ENCODE measurements at regions not wholly inside any gene's neighbourhood (a gene's known extent, or its start where the extent isn't known, plus 50 kb on each side); places are given as distances from the start of the nearest gene placed in this dataset.

DNA sequence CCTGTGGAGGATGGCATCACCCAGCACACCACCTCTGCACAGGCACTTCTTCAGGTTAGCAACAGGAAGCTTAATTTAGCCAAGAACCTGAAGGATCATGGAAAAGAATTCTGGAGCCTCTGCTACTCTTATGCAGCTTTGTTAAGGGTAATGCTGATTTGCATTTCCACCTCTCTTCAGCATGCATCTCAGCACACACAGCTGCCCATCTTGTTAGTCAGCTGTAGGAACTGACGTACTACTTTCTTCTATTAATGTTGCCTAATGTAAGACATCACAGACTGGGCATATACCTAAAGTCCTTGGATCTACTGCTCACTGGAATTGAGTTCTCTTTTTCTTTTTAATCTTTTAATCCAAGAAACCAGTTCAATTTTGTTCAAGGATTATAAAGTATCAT lies 181.0 kb downstream of the SPP2 start:
- no peak for DNase-seq (ENCODE audit: low spot score)
- TF ChIP-seq EZH2phosphoT487 (IDR thresholded peaks at IDR 0.05; ENCODE audit: unreplicated experiment) (no peak), NANOG (IDR thresholded peaks at IDR 0.05; ENCODE audit: borderline replicate concordance) (no peak), JUNB (IDR thresholded peaks at IDR 0.05; ENCODE audit: unreplicated experiment) (no peak), CTCF (conservative IDR thresholded peaks at IDR 0.05; ENCODE audit: low read depth in 2 of 2) (no peak), CREB1 (CRISPR knock-in tag; IDR thresholded peaks at IDR 0.05; ENCODE audit: low read depth) (no peak), POLR2AphosphoS5 (IDR thresholded peaks at IDR 0.05; ENCODE audit: low read depth) (no peak), REST (IDR thresholded peaks at IDR 0.05; ENCODE audit: unreplicated experiment) (no peak), STAT1 (IDR thresholded peaks at IDR 0.05; ENCODE audit: unreplicated experiment) (no peak), EZH2 (IDR thresholded peaks at IDR 0.05; ENCODE audit: low read depth, unreplicated experiment) (no peak), ZNF331 (CRISPR knock-in tag; IDR thresholded peaks at IDR 0.05; ENCODE audit: low read depth) (no peak), ZNF114 (CRISPR knock-in tag; IDR thresholded peaks at IDR 0.05) (no peak)
- TF ChIP-seq, protein P1, sequence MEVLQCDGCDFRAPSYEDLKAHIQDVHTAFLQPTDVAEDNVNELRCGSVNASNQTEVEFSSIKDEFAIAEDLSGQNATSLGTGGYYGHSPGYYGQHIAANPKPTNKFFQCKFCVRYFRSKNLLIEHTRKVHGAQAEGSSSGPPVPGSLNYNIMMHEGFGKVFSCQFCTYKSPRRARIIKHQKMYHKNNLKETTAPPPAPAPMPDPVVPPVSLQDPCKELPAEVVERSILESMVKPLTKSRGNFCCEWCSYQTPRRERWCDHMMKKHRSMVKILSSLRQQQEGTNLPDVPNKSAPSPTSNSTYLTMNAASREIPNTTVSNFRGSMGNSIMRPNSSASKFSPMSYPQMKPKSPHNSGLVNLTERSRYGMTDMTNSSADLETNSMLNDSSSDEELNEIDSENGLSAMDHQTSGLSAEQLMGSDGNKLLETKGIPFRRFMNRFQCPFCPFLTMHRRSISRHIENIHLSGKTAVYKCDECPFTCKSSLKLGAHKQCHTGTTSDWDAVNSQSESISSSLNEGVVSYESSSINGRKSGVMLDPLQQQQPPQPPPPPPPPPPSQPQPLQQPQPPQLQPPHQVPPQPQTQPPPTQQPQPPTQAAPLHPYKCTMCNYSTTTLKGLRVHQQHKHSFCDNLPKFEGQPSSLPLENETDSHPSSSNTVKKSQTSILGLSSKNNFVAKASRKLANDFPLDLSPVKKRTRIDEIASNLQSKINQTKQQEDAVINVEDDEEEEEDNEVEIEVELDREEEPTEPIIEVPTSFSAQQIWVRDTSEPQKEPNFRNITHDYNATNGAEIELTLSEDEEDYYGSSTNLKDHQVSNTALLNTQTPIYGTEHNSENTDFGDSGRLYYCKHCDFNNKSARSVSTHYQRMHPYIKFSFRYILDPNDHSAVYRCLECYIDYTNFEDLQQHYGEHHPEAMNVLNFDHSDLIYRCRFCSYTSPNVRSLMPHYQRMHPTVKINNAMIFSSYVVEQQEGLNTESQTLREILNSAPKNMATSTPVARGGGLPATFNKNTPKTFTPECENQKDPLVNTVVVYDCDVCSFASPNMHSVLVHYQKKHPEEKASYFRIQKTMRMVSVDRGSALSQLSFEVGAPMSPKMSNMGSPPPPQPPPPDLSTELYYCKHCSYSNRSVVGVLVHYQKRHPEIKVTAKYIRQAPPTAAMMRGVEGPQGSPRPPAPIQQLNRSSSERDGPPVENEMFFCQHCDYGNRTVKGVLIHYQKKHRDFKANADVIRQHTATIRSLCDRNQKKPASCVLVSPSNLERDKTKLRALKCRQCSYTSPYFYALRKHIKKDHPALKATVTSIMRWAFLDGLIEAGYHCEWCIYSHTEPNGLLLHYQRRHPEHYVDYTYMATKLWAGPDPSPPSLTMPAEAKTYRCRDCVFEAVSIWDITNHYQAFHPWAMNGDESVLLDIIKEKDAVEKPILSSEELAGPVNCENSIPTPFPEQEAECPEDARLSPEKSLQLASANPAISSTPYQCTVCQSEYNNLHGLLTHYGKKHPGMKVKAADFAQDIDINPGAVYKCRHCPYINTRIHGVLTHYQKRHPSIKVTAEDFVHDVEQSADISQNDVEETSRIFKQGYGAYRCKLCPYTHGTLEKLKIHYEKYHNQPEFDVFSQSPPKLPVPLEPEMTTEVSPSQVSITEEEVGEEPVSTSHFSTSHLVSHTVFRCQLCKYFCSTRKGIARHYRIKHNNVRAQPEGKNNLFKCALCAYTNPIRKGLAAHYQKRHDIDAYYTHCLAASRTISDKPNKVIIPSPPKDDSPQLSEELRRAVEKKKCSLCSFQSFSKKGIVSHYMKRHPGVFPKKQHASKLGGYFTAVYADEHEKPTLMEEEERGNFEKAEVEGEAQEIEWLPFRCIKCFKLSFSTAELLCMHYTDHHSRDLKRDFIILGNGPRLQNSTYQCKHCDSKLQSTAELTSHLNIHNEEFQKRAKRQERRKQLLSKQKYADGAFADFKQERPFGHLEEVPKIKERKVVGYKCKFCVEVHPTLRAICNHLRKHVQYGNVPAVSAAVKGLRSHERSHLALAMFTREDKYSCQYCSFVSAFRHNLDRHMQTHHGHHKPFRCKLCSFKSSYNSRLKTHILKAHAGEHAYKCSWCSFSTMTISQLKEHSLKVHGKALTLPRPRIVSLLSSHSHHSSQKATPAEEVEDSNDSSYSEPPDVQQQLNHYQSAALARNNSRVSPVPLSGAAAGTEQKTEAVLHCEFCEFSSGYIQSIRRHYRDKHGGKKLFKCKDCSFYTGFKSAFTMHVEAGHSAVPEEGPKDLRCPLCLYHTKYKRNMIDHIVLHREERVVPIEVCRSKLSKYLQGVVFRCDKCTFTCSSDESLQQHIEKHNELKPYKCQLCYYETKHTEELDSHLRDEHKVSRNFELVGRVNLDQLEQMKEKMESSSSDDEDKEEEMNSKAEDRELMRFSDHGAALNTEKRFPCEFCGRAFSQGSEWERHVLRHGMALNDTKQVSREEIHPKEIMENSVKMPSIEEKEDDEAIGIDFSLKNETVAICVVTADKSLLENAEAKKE (CRISPR knock-in tag; IDR thresholded peaks at IDR 0.05) = no peak
- TF ChIP-seq, protein P2, sequence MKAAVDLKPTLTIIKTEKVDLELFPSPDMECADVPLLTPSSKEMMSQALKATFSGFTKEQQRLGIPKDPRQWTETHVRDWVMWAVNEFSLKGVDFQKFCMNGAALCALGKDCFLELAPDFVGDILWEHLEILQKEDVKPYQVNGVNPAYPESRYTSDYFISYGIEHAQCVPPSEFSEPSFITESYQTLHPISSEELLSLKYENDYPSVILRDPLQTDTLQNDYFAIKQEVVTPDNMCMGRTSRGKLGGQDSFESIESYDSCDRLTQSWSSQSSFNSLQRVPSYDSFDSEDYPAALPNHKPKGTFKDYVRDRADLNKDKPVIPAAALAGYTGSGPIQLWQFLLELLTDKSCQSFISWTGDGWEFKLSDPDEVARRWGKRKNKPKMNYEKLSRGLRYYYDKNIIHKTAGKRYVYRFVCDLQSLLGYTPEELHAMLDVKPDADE (IDR thresholded peaks at IDR 0.05) = no peak
- H3K36me3 ChIP-seq (ENCODE audit: insufficient read depth) = no peaks in the 10 kb centered on the region
- H4K20me1 ChIP-seq (replicated peaks; ENCODE audit: insufficient read depth) = no peaks in the 10 kb centered on the region
- no peak overlapping the region for H3K4me2 ChIP-seq
- H3K4me1 ChIP-seq (ENCODE audit: insufficient read depth) = no peaks in the 10 kb centered on the region
- H3K4me1 Mint-ChIP-seq = no peaks in the 10 kb centered on the region
- no peak overlapping the region for H3K27ac ChIP-seq (ENCODE audit: low read depth)
- peaks cover 4% of the 10 kb centered on the region; the same call in 2 of the 3 replicates for H3K9me3 Mint-ChIP-seq
- no peaks in the 10 kb centered on the region for H3K27me3 ChIP-seq (ENCODE audit: insufficient read depth)
- no peaks in the 10 kb centered on the region for H3K79me2 ChIP-seq (replicated peaks; ENCODE audit: insufficient read depth)
- H3K9me2 ChIP-seq (ENCODE audit: insufficient read depth) = no peaks in the 10 kb centered on the region; the same call in 1 of the 2 replicates
- H3K36me3 Mint-ChIP-seq (ENCODE audit: low read depth) = no peaks in the 10 kb centered on the region
- H3K27ac Mint-ChIP-seq = no peak overlapping the region
- H3K27me3 Mint-ChIP-seq (ENCODE audit: insufficient read depth, low read depth, poor library complexity) = no peaks in the 10 kb centered on the region
- H3F3A ChIP-seq (replicated peaks; ENCODE audit: low read depth) = no peaks in the 10 kb centered on the region
- H3K4me3 Mint-ChIP-seq = no peak overlapping the region
- no peak overlapping the region for H3K4me3 ChIP-seq
- ATAC-seq = no peak
- no peak overlapping the region for H2AFZ ChIP-seq
